Activated CD8-positive, alpha-beta T cell treated with anti-CD3 and anti-CD28 coated beads for 36 hours (primary cell): ENCODE measurements at regions not wholly inside any gene's neighbourhood (a gene's known extent, or its start where the extent isn't known, plus 50 kb on each side); places are given as distances from the start of the nearest gene placed in this dataset.

Experiments
- ATAC-seq: fragments of 200-7000 bp; cut with Tn5 transposase; one replicate; pipeline ENCODE4 v1.10.0; 2021; ENCODE audit warnings: mild to moderate bottlenecking, moderate library complexity
- CTCF ChIA-PET: fragments of 350-600 bp; sonication (Branson Sonifier 250); formaldehyde crosslinking; loops from one replicate; lab custom pipeline; 2021; ENCODE audit warnings: antibody characterized with exemption; lab: Charles Lee
- POLR2A ChIA-PET: fragments of 350-600 bp; sonication (Branson Sonifier 250); formaldehyde crosslinking; loops from one replicate; lab custom pipeline; 2021; ENCODE audit warnings: antibody characterized with exemption; lab: Charles Lee
- DNase-seq: peaks from one replicate; pipeline ENCODE4 v3.0.0-alpha.2; 2020
- H3K27ac Mint-ChIP-seq: one replicate; pipeline ENCODE4 v1.8.0; 2021; ENCODE audit warnings: mild to moderate bottlenecking, mixed read lengths
- H3K27me3 Mint-ChIP-seq: one replicate; pipeline ENCODE4 v1.8.0; 2021; ENCODE audit warnings: mixed read lengths
- H3K36me3 Mint-ChIP-seq: one replicate; pipeline ENCODE4 v1.8.0; 2021; ENCODE audit warnings: low read depth, mixed read lengths
- H3K4me1 Mint-ChIP-seq: one replicate; pipeline ENCODE4 v1.8.0; 2021; ENCODE audit warnings: low read depth, mixed read lengths
- H3K4me3 Mint-ChIP-seq: one replicate; pipeline ENCODE4 v1.8.0; 2021; ENCODE audit warnings: mild to moderate bottlenecking, moderate library complexity, mixed read lengths
- H3K9me3 Mint-ChIP-seq: one replicate; pipeline ENCODE4 v1.8.0; 2021; ENCODE audit warnings: mixed read lengths
- CTCF ChIP-seq: fragments of 200-600 bp; IDR thresholded peaks from one replicate; pipeline ENCODE4 v1.8.0; 2022; ENCODE audit warnings: antibody characterized with exemption, mild to moderate bottlenecking
- intact Hi-C: fragments of 100-400 bp; cut with micrococcal nuclease; formaldehyde crosslinking; loops from one replicate; pipeline ENCODE4 v1.10.0; 2022

DNA sequence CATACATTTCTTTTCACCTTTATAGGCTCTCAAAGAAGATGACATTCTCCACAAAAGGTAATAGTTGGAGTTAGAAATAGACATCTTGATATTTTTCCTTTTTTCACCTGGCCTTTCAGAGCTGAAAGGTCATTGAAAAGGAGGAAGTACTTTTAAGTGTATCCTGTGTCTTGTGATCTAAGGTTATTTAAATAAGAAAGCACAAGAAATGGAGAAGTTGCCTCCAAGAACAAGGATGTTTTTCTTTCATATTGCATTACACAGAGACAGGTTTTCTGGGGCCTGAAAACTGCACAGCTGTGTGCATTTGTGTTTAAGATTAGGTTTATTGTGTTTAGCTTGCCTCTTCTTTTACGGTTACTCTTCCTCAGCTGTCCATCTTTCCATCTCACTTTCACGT is 103.4 kb upstream of the SEMA3D start:
- no peak overlapping the region for H3K27ac Mint-ChIP-seq
- TF ChIP-seq CTCF: no peak
- CTCF ChIA-PET: no interaction called here
- DNase-seq: no peak
- POLR2A ChIA-PET: no interaction called here
- intact Hi-C loops: no loop called here
- ATAC-seq: no peak
- H3K9me3 Mint-ChIP-seq: peaks cover under 1% of the 10 kb centered on the region
- no peaks in the 10 kb centered on the region for H3K4me1 Mint-ChIP-seq
- no peaks in the 10 kb centered on the region for H3K27me3 Mint-ChIP-seq
- H3K4me3 Mint-ChIP-seq: no peak overlapping the region
- H3K36me3 Mint-ChIP-seq: no peaks in the 10 kb centered on the region

- TF ChIP-seq CTCF: no peak
- Mint-ChIP-seq H3K27me3 (no peaks in the 10 kb centered on the region), H3K27ac (no peak overlapping the region), H3K36me3 (no peaks in the 10 kb centered on the region), H3K4me3 (no peak overlapping the region), H3K9me3 (peaks cover 2% of the 10 kb centered on the region), H3K4me1 (no peaks in the 10 kb centered on the region)
- CTCF ChIA-PET: no interaction called here
- POLR2A ChIA-PET: no interaction called here
- DNase-seq (no peak), ATAC-seq (no peak)
- intact Hi-C loops: no loop called here
These were observed 102.4 kb upstream of the SEMA3D start for GRCh38 chr7:85289279-85289678.

DNA sequence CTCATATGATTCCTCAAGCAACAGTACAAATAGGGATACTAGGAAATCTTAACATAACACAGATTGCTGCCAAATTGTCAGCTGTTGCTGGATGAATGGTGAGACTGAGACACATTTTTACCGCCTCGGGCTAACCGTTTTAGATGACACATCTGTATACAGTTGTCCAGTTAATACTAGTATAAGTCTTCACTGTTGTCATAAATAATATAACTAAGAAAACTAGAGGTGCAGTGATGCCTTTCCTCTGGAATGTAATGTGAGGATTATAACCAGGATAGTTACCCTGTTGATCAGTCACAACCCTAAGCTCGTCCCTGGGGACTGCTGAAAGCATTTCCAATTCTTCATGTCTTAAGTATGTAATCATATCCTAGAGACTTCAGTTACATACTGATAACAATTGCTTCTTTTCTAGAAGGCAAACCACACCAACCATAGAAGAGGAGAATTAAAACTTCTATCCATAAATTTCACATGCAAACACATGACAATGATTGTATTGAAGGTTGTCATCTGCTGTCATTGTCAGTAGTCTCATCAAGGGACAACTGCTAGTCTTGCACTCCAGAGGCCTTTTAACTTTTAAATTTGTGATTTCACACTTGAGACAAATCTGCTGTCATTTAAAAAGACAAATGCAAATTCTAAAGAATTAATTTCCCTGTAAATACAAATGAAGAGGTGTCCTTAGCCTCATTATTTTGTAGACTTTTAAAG is 100.4 kb upstream of the SEMA3D start:
- DNase-seq (no peak), ATAC-seq (no peak)
- Mint-ChIP-seq H3K9me3 (peaks cover 2% of the 10 kb centered on the region), H3K27me3 (no peaks in the 10 kb centered on the region), H3K4me3 (no peak overlapping the region), H3K27ac (no peak overlapping the region), H3K36me3 (no peaks in the 10 kb centered on the region), H3K4me1 (no peaks in the 10 kb centered on the region)
- intact Hi-C loops: no loop called here
- ChIA-PET CTCF (no interaction called here), POLR2A (no interaction called here)
- no peak for TF ChIP-seq CTCF

GRCh38 chr7:85286446-85286845 is 99.6 kb upstream of the SEMA3D start:
- Mint-ChIP-seq H3K4me3 (no peak overlapping the region), H3K36me3 (no peaks in the 10 kb centered on the region), H3K4me1 (no peaks in the 10 kb centered on the region), H3K27me3 (no peaks in the 10 kb centered on the region), H3K9me3 (peaks cover 2% of the 10 kb centered on the region), H3K27ac (no peak overlapping the region)
- ChIA-PET POLR2A (no interaction called here), CTCF (no interaction called here)
- TF ChIP-seq CTCF: no peak
- DNase-seq (no peak), ATAC-seq (no peak)
- intact Hi-C loops: no loop called here

DNA sequence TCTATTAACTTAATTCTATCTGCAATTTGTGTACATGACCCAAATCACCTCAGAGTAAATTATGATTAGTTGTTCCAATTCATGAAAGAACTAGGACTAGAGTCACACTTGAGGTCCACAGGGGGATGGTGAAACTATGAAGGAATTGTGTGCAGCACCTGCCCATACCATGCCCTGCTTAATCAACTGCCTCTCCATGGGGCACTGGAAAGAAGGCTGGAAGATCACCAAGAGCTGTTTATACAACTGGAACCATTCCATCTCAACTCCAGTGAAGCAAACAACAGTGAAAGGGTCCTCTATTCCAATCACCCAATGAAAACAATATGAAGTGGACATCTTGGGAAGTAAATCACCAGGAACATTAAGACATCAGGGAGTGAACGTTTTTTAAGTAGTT is 98.7 kb upstream of the SEMA3D start:
- H3K27ac Mint-ChIP-seq: no peak overlapping the region
- H3K4me1 Mint-ChIP-seq: no peaks in the 10 kb centered on the region
- no peaks in the 10 kb centered on the region for H3K27me3 Mint-ChIP-seq
- POLR2A ChIA-PET: no interaction called here
- no peak for ATAC-seq
- H3K4me3 Mint-ChIP-seq: no peak overlapping the region
- CTCF ChIA-PET: no interaction called here
- no peak for DNase-seq
- no peak for TF ChIP-seq CTCF
- no peaks in the 10 kb centered on the region for H3K36me3 Mint-ChIP-seq
- peaks cover 2% of the 10 kb centered on the region for H3K9me3 Mint-ChIP-seq
- intact Hi-C loops: no loop called here
